ENCODE measurements at regions not wholly inside any gene's neighbourhood (a gene's known extent, or its start where the extent isn't known, plus 50 kb on each side); places are given as distances from the start of the nearest gene placed in this dataset.
"Not testable (repeated sequence)": the region's sequence is repeated elsewhere in the genome, so short reads cannot be mapped to it uniquely, and the experiment has no call there.

DNA sequence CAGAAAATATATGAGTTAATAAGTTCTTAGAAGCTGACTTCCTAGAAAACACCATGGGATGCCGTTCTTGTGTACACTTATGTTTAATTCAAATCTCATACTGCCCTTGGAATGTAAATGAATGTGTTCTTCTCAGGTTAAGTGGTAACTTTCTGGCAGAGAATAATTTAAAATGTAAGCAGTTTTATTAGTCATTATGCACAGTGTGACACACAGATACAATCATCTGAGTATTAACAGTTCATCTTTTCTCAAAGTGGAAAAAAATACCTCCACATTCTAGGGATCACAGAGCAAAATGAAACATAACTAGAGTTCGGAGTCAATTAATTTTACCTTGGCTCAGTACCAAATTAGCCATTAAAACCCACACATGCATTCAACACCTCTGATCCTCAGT, 508.1 kb downstream of the CDH9 start:
- DNase-seq = no peak

DNA sequence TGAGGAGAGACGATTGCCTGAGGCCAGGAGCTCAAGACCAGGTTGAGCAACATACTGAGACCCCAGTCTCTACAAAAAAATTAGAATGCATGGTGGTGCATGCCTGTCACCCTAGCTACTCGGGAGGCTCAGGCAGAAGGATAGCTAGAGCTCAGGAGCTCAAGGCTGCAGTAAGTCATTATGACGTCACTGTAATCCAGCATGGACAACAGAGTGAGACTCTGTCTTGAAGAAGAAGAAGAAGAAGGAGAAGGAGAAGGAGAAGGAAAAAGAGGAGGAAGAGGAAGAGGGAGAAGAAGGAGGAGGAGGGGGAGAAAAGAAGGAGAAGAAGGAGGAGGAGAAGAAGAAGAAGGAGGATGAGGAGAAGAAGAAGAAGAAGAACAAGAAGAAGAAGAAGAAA, 519.1 kb downstream of the CDH9 start:
- no peak for DNase-seq

DNA sequence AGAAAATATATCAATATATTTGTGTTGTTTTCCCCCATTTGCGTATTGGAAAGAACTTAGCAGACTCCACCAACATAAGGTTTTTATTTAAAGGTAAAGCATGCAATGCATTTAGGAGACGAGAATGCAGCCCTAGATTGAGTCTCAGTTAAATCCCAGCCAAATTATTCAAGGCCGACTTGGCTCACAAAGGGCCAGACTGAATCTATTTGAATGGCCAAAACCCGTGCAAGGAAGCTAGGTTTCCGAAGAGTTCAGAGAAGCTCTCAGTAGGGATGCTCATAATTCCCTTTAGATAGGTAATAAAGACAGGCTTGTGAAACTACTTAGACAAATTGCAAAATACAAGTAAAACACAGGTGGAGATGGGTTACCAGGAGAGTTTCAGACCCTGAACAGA, 520.3 kb downstream of the CDH9 start:
- no peak for DNase-seq

DNA sequence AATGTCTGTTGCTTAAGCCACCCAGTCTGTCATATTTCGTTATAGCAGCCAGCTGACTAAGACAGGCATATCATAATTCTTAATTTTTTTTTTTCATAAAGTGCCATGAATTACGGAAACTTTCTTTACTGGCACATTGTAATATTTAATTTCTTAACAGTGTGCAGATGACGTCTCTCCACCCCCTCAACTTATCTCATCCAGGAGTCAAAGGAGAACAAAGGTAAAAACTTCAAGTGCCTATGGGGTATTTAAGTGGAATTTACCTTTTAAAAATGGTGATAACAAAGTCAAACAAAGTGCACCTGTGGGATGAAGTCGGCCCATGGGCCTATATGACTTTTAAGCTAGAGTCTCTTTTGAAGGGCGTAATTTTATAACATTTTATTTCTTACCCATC, 539.4 kb downstream of the CDH9 start:
- DNase-seq = no peak

DNA sequence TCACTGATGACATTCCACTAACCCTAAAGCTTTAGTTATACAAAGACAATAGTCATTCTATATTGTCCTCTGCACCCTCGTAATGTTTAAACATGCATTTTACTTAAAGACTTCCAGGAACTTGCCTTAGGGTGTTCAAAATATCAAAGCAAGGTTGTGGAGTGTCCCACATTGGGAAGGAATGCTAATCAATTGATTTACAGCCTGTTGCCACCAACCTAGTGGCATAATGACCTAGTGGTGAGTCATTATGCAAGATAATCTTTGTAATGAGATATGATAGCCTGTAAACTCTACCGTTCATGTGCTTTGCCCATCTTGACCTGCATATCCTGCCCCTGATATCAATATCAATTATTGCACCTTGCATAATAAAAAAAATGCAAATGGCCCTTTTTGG, 542.9 kb downstream of the CDH9 start:
- no peak for DNase-seq

DNA sequence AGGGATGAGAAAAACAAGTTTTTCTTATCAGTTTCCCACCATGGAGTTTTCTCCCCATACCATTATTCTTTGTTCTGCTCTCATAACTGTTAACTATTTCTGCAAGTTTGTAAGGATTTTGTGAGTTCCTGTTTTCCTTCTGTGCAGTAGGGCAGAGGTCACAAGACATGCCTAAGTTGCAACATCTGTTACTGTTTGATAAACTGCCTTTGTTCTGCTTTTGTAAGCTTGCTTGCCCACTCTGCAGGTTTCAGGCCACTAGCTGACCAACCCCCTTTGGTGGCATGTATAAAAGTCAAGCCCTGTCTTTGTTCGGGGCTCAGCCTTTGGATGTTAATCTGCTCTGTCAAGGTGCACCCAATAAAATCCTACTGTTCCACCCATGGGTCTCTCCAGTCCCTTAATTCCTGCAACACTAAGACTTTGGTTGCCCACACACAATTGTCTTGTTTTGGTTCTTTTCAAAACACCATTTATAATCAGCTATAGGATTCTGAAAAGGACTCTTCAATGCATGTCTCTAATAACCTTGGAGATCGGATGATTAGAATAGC, 545.4 kb downstream of the CDH9 start:
- DNase-seq = no peak

DNA sequence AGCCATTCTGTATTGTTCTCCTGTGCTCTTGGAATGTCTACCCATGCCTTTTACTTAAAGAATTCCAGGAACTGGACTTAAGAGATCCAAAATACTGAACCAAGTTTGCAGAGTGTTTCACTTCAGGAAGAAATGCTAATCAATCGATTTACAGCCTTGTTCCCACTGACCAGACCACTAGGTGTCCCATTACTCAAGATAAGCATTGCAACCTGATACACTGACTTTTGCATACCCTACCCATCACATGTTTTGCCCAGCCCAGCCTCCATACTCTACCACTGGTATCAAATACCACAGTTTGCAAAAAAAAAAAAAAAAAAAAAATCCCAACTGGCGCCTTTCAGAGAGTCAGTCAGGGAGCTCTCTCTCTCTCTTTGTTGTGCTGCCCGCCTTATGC, 550.8 kb downstream of the CDH9 start:
- no peak for DNase-seq

DNA sequence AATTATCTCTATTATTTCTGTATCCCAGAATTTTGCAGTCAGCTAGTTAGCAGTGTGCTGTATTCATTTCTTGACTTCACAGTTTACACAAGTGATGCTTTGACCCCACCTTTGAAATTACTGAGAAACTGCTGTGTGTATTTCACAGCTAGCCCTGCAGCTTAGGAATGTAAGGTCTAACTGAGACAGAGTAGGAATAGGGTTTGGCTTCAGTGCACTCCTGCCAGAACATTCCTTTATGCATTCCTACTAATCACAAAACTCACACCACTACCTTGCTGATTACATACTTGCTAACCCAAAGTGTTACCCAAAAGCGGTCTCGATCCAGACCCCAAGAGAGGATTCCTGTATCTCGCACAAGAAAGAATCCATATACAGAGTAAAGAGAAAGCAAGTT, 551.8 kb downstream of the CDH9 start:
- DNase-seq = no peak

DNA sequence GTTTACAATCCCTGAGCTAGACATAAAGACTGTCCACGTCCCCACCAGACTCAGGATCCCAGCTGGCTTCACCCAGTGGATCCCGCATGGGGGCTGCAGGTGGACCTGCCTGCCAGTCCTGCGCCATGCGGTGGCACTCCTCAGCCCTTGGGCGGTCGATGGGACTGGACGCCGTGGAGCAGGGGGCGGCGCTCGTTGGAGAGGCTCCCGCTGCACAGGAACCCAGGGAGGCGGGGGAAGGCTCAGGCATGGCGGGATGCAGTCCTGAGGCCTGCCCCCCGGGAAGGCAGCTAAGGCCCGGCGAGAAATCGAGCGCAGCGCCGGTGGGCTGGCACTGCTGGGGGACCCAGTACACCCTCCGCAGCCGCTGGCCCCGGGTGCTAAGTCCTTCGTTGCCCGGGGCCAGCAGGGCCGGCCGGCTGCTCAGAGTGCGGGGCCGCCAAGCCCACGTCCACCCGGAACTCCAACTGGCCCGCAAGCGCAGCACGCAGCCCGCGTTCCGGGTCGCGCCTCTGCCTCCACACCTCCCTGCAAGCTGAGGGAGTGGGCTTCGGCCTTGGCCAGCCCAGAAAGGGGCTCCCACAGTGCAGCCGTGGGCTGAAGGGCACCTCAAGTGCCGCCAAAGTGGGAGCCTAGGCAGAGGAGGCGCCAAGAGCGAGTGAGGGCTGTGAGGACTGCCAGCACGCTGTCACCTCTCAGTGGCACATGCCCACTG, 553.1 kb downstream of the CDH9 start:
- DNase-seq = not testable (repeated sequence)

DNA sequence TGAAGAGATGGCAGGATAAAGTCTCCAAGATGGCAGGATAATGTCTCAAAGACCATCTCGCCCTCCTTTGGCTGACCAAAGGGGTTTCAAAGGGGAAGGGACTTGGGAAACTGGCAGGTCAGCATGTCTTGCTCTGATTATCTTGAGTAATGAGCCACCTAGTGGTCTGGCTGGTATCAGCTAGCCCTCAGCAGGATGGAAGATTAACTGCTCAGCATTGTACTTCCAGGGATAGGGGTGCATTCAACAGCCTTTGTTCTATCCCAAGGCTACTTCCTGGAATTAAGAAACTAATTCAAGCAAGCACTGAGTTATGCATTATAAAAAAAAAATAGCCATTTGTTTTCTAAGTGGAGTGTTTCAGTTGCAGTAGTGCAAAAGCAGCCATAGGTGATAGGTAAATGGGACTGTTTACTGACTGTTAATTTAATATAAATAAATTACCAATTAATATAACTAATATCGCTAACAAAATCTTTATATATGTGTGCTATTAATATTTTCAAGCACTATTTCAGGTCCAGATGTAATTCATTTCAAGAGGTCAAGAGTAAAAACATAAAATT, 555.5 kb downstream of the CDH9 start:
- DNase-seq = peak; percentile 5

DNA sequence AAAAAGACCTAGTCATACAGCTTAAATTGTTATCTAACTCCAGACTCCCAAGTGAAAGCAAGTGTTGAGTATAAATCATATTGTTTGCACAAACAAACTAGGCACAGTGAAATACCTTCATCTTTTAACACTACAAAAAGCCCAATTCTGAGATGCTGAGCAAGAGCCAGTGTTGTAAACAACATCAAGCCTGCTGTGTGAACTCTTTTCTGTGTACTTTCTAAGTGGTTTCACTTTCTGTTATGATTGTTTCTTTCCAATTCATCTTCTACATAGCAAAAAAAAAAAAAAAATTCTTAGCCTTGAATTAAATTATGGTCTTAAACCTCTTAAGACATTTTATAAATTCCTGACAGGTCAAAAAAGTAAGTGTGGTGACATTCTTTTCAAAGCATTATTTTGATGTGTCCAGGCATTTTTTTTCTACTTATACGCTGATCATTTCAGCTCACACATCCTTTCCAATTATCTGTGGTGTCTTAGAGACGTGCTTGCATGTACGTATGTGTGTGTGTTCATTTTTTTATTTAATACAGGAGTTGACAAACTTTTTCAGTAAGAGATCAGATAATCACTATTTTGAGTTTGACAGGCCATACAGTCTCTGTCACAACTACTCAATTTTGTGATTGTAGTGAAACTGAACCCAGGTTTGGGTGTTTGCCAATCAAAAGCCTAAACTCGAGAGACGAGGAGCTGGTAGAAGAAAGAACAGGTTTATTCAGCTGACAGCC, 556.1 kb downstream of the CDH9 start:
- no peak for DNase-seq

DNA sequence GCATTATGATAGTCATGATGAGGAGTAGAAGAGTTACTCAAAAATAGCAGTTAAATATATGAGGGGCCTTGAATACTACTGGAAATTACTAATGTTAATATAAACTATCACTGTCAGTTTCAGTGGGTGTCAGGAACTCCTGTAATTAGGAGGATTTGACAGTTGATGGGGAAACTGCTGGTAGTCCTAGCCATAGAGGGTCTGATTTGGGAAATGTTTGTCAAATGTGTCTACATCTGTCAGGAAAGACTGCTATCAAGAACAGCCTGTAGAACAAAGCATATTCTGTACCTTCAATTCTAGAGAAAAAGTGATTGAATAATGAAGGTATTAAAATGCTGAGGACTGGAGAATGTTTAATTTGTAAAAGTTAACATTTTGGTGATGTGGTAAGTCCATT, 567.9 kb downstream of the CDH9 start:
- DNase-seq = no peak

DNA sequence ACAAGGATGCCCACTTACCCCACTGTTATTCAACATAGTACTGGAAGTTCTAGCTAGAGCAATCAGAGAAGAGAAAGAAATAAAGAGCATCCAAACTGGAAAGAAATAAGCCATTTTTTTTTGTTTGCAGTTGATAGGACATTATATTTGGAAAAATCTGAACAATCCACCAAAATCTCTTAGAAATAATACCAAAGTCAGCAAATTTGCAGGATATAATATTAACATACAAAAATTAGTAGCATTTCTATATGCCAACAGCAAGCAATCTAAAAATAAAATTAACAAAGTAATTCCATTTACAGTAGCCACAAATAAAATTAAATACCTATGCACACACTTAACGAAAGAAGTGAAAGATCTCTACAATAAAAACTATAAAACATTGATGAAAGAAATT, 599.3 kb downstream of the CDH9 start:
- DNase-seq = no peak

DNA sequence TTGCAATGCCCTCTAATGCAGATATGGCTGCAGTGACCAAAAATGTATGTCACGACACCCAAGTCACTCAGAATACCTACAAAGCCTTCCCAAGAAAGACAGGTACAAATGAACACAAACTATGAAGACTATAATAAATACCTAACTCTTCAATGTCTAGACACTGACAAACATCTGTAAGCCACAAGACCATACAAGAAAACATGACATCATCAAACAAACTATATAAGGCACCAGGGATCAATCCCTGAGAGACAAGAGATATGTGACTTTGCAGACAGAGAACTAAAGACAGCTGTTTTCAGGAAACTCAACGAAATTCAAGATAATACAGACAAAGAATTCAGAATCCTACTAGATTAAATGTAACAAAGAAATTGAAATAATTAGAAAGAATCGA, 603.7 kb downstream of the CDH9 start:
- DNase-seq = no peak

DNA sequence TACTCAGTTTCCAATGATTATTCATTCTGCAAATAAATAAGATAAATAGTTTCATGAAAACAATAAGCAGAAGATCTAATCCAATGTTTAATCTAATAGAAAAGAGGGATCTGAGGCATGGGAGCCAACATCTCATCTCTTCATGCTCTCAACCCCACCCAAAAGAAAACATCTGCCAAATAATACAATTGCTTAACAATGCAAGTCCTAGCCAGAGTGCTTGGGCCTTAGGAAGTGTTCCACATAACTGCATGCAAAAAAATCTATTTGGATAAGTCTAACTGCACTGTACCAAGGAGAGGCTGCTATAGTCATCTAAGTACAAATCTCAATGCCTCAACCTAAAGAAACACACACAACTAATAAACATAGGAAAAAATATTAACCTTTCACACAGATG, 606.0 kb downstream of the CDH9 start:
- no peak for DNase-seq

DNA sequence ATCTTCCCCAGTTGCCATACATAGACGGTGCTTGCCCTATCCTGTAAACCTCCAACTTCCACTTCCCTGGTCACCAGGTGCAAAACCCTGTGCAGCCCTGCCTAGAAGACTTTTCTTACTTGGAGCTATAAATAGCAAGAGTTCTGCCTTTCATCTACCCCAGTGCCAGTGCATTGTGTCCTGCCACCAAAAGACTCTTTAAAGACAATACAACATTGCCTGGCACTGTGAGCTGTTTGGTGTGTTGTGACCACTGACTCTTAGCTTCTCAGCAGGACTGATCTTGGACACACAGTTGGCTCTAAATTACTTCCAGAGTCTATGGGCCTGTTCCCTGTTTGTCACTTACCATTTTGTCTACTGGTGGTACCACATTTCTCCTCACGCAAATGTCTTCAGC, 608.1 kb downstream of the CDH9 start:
- no peak for DNase-seq

DNA sequence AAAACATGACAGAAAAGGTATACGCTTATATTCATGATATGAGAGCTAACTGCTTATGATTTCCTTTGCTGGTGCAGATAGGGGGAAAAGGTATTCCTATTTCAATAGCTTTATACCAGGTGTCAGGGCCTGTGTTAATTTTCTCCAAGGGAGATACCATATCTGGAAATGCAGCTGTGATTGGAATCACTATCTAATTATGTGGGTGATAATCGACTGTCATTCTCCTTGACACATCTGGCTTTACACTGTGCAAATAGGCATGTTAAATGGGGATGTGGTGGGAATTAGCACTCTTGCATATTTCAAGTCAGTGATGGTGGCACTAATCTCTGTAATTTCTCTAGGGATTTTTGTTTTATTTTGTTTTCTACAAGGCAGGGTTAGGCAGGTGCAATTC, 611.1 kb downstream of the CDH9 start:
- DNase-seq = no peak

DNA sequence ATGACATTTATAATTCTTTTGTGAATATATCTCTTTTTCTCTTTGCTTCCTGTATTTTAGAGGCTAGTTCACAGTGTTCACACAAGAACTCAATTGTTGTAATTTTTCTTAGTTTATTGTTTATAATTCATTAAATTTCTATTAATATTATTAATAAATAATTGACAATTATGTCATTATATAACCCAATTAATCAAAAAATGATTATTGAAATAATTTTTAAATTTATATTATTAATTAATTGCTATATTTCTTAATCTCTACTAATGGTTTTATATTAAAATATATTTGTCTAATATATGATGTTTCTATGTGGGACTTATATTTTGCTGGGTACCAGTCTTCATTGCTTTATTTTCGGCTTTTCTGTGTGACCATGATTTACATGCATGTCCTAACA, 618.4 kb downstream of the CDH9 start:
- no peak for DNase-seq

DNA sequence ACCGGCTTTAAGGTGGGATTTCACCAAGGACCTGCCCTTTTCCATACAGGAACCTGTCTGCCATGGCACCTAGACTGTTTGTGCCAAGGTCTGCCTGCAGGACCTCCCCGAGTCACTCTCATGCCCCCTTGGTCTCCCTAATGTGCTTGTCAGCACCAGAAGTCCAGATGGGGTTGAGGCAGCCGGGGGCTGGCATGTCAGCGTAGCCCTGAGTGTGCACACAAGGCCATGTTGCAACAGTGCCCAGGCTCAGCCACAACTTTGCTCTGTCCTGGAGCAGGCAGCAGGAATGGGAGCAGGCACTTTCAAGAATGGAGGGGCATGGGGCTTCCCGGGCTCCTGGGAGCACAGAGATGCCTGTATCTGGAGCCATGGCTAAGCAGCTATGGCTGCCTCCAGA, 621.5 kb downstream of the CDH9 start:
- no peak for DNase-seq

DNA sequence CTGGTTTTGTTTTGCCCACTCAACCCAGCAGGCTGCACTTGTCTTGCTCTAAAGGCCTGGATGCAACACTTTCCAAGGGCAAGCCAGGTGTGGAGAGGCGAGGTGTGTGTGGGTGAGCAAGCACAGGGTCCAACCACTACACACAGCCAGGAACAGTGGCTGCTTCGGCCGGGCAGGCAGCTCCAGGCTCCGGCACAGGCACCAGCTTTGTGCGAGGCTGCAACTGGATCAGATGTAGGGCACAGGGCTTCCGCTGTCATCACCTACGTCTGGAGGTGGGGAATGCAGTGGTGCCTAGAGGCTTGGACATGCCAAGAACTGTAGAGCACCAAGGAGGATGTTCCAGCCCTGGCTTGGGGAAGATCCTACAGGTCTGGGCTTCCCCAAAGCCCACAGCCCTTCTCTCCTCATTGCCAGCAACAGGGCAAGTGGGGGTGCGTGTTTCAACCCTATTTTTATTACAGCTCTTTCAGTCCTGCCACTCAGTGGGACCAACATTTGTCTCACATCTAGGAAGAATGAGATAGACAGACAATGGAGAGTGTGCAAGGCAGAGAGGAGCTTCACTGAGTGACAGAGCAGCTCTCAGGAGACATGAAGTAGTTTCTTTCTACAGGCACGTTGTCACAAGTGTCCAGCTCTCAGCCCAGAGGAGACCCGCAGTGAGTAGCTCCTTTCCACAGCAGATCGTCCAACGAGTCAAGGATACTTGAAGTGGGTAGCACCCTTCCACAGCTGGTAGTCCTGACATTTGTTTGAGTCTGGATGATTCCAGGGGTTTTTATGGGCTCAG, 622.2 kb downstream of the CDH9 start:
- DNase-seq = no peak

DNA sequence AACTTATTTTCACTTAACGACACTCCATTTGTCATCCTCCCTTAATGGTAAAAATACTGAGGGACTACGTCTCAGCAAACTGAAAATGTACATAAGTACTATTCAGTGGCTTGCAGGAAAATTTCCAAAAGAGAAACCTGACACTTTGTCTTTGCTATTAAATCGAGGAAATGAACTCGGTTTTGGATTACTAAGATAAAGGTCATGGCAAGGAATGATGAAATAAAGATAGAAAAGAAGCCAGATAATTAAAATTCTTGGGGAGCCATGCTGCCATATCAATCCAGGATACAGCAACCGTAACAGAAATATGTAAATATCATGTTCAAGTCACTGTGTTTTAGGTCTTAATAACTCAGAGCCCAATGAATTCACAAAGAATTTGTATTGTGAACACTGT, 647.8 kb downstream of the CDH9 start:
- DNase-seq = no peak

DNA sequence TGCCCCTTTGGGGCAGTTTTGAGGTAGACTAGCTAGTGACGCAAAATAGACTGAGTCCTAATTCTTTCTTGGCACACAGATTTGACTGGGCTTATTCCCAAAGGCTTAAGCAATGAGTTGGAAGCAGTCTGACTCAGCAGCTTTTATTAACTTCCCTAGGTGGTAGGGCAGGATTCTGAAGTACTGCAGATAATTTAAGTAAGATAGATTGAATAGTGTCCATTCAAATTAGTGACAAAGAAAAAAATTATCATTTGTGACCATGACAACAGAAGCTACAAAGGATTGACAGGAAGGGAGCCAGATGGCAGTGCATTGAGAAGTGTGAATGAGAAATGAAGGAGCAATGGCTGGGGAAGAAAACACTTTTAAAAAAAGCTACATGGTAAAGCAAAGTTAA, 649.4 kb downstream of the CDH9 start:
- no peak for DNase-seq

DNA sequence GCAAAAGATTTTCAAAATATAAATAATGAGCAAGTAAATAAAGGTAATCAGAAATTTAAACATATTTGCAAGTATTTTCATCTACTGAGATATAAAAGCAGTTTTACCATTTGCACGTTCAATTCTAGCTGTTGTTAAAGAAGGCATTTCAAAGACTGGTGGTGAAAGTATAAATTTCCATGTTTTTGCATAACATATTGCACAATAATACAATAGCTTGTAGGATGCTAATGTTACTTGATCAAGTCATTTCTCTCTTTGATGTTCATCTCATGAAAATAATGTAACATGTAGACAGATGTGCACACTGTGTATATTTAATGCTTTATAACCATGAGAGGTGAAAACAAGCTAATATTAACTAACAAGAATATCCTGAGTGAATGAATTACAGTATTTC, 651.9 kb downstream of the CDH9 start:
- no peak for DNase-seq
